ENCODE measurements at regions not wholly inside any gene's neighbourhood (a gene's known extent, or its start where the extent isn't known, plus 50 kb on each side); places are given as distances from the start of the nearest gene placed in this dataset.

- ChIA-PET POLR2A (interaction anchor here (0.6 kb wide), 1 partner anchor 54 kb away, joined by 3 read pairs; no protein-coding TSS in a partner anchor), CTCF (ENCODE audit: unreplicated experiment) (no interaction called here)
- H3K4me2 ChIP-seq (ENCODE audit: low read length): no peak overlapping the region
- H4K20me1 ChIP-seq (ENCODE audit: insufficient read depth, low read length): no peaks in the 10 kb centered on the region
- H3K9me3 ChIP-seq (ENCODE audit: low read length): no peaks in the 10 kb centered on the region
- H3K4me1 ChIP-seq (ENCODE audit: insufficient read depth, low read length, poor library complexity, severe bottlenecking): no peaks in the 10 kb centered on the region
- no peaks in the 10 kb centered on the region for H3K79me2 ChIP-seq (ENCODE audit: insufficient read depth, low read depth, low read length)
- H2AFZ ChIP-seq (ENCODE audit: low read length): no peak overlapping the region
- no peak overlapping the region for H3K27ac ChIP-seq (ENCODE audit: low read depth, low read length, poor library complexity, severe bottlenecking)
- DNase-seq (ENCODE audit: low spot score): no peak
- no TSS peak for BruUV-seq (replicated peaks)
- intact Hi-C loops (cut with micrococcal nuclease; ENCODE audit: unreplicated experiment): no loop called here
- H3K4me3 ChIP-seq (ENCODE audit: low read depth, low read length, poor library complexity, severe bottlenecking): no peak overlapping the region
- no peaks in the 10 kb centered on the region for H3K9me2 ChIP-seq (ENCODE audit: insufficient read depth, low read length)
- TF ChIP-seq EZH2phosphoT487 (IDR thresholded peaks at IDR 0.05; ENCODE audit: borderline replicate concordance, low read depth, low read length) (no peak), CTCF (conservative IDR thresholded peaks at IDR 0.05; ENCODE audit: low read length) (no peak)
- no peaks in the 10 kb centered on the region for H3K36me3 ChIP-seq (ENCODE audit: insufficient read depth, low read length)
Observed at GRCh38 chr3:159538507-159538906, 450.1 kb upstream of the IL12A start.

DNA sequence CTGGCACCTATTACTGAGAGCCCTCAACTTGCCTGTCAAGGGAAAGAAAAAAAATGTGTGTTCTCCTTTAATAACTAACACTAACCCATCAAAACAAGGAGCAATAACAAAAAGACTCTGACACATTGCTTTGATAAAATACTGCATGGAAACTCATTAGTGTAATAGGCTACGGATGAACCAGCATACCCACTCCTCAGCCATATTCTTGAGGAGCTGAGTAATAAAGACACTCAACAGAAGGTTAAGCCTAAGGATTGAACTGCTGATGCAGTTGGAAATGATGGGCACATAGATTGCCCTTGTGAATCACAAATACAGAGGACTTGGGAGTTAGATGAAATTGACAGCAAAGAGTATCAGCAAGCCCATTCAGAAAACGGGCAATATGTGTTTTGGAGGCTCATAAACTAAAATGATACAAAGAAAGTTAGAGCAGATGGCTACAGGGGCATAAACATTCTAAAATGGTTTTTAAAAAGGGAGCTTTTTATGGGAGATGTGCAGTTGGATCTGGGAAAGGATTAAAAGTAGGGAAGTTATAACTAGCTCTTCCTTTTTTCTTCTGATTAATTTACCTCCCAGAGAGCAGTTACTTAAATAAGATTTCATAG is 447.6 kb upstream of the IL12A start:
- H3K4me3 ChIP-seq (ENCODE audit: low read depth, low read length, poor library complexity, severe bottlenecking): no peak overlapping the region
- intact Hi-C loops (cut with micrococcal nuclease; ENCODE audit: unreplicated experiment): no loop called here
- ChIA-PET POLR2A (interaction anchor here (0.6 to 1.3 kb wide), 4 partner anchors 9 to 992 kb away, joined by 3 to 5 read pairs (median 4); no protein-coding TSS in a partner anchor), CTCF (ENCODE audit: unreplicated experiment) (interaction anchor here (0.5 kb wide), 1 partner anchor 264 kb away, joined by 3 read pairs; no protein-coding TSS in a partner anchor)
- H3K9me2 ChIP-seq (ENCODE audit: insufficient read depth, low read length): no peaks in the 10 kb centered on the region
- H3K4me1 ChIP-seq (ENCODE audit: insufficient read depth, low read length, poor library complexity, severe bottlenecking): no peaks in the 10 kb centered on the region
- BruUV-seq (replicated peaks): no TSS peak
- no peaks in the 10 kb centered on the region for H3K9me3 ChIP-seq (ENCODE audit: low read length)
- TF ChIP-seq EZH2phosphoT487 (IDR thresholded peaks at IDR 0.05; ENCODE audit: borderline replicate concordance, low read depth, low read length): no peak
- TF ChIP-seq CTCF (conservative IDR thresholded peaks at IDR 0.05; ENCODE audit: low read length): no peak
- no peak overlapping the region for H3K4me2 ChIP-seq (ENCODE audit: low read length)
- H3K27ac ChIP-seq (ENCODE audit: low read depth, low read length, poor library complexity, severe bottlenecking): no peak overlapping the region
- no peaks in the 10 kb centered on the region for H3K79me2 ChIP-seq (ENCODE audit: insufficient read depth, low read depth, low read length)
- H4K20me1 ChIP-seq (ENCODE audit: insufficient read depth, low read length): no peaks in the 10 kb centered on the region
- no peaks in the 10 kb centered on the region for H3K36me3 ChIP-seq (ENCODE audit: insufficient read depth, low read length)
- DNase-seq (ENCODE audit: low spot score): no peak
- no peak overlapping the region for H2AFZ ChIP-seq (ENCODE audit: low read length)

DNA sequence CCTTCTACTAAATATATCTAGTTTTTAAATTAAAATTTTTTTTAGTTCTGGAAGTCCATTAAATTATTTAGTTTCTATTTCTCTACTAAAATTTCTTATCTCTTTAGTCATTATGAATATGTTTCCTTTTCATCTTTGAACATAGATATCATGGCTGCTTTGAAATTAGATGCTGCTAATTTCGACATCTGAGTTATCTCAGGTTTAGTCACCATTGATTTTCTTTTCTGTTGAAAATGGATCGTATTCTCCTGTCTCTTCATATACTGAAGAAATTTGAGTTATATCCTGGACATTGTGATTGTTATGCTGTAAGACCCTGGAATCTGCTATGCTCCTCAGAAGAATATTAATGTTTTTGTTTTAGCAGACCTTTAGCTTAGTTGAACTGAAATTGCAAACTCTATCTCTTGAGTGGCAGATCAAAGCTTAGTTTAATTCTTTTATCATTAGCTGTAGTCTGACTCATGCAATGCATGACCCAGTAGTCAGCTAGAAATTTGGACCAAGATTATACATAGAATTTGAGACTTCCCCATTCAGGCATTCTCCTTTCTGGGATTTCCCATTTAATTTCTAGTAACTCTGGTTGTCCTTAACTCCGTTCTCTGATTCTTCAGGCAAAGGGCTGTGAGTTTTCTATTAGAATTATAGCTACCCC is 439.8 kb upstream of the IL12A start:
- intact Hi-C loops (cut with micrococcal nuclease; ENCODE audit: unreplicated experiment): no loop called here
- ChIA-PET CTCF (ENCODE audit: unreplicated experiment) (no interaction called here), POLR2A (interaction anchor here (0.6 to 1.0 kb wide), 2 partner anchors 9 to 10 kb away, joined by 3 read pairs; no protein-coding TSS in a partner anchor)
- Histone ChIP-seq H3K4me1 (ENCODE audit: insufficient read depth, low read length, poor library complexity, severe bottlenecking) (no peaks in the 10 kb centered on the region), H3K9me2 (ENCODE audit: insufficient read depth, low read length) (no peaks in the 10 kb centered on the region), H3K27ac (ENCODE audit: low read depth, low read length, poor library complexity, severe bottlenecking) (no peak overlapping the region), H2AFZ (ENCODE audit: low read length) (no peak overlapping the region), H4K20me1 (ENCODE audit: insufficient read depth, low read length) (no peaks in the 10 kb centered on the region), H3K4me3 (ENCODE audit: low read depth, low read length, poor library complexity, severe bottlenecking) (no peak overlapping the region), H3K79me2 (ENCODE audit: insufficient read depth, low read depth, low read length) (no peaks in the 10 kb centered on the region), H3K4me2 (ENCODE audit: low read length) (no peak overlapping the region), H3K9me3 (ENCODE audit: low read length) (no peaks in the 10 kb centered on the region), H3K36me3 (ENCODE audit: insufficient read depth, low read length) (no peaks in the 10 kb centered on the region)
- no peak for DNase-seq (ENCODE audit: low spot score)
- no peak for TF ChIP-seq CTCF (conservative IDR thresholded peaks at IDR 0.05; ENCODE audit: low read length)
- TF ChIP-seq EZH2phosphoT487 (IDR thresholded peaks at IDR 0.05; ENCODE audit: borderline replicate concordance, low read depth, low read length): no peak
- no TSS peak for BruUV-seq (replicated peaks)

All from OCI-LY7 (cell line).